ENCODE measurements at regions not wholly inside any gene's neighbourhood (a gene's known extent, or its start where the extent isn't known, plus 50 kb on each side); places are given as distances from the start of the nearest gene placed in this dataset.

DNA sequence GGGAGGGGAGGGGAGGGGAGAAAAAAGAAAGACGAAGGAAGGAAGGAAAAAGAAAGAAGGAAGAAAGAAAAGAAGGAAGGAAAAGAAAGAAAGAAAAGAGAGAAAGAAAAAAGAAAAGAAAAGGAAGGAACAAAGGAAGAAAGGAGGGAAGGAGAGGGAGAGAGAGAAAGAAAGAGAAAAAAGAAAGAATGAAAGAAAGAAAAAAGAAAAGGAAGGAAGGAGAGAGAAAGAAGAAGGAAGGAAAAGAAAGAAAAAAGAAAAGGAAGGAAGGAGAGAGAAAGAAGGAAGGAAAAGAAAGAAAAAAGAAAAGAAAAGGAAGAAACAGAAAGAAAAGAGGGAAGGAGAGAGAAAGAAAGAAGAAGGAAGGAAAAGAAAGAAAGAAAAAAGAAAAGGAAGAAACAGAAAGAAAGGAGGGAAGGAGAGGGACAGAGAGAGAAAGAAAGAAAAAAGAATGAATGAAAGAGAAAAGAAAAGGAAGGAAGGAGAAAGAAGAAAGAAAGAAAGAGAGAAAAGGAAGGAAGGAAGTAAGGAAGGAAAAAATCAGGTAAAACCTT is 225.3 kb downstream of the TPBG start:
- Histone ChIP-seq H3K36me3 (ENCODE audit: control insufficient read depth in 2 of 2, insufficient read depth in 1 of 2, low read length in 2 of 2) (no peaks in the 10 kb centered on the region), H3K9me3 (ENCODE audit: control insufficient read depth, insufficient read depth, low read depth, low read length) (no peaks in the 10 kb centered on the region), H3K4me3 (ENCODE audit: low read depth, low read length) (no peak overlapping the region), H3K4me1 (ENCODE audit: control insufficient read depth, insufficient read depth, low read length) (no peaks in the 10 kb centered on the region), H3K27ac (ENCODE audit: extremely low read depth, low read depth, low read length) (no peak overlapping the region)
- ChIA-PET CTCF (interaction anchor here (0.6 to 0.8 kb wide), 2 partner anchors 48 to 318 kb away, joined by 3 to 5 read pairs; no protein-coding TSS in a partner anchor), POLR2A (no interaction called here)
- TF ChIP-seq ZNF501 (tag by site-specific recombination; IDR thresholded peaks at IDR 0.05) (no peak), PRDM1 (tag by site-specific recombination; IDR thresholded peaks at IDR 0.05) (peak; percentile 57), ZNF366 (tag by site-specific recombination; conservative IDR thresholded peaks at IDR 0.05) (peak; percentile 98), GLIS1 (tag by site-specific recombination; IDR thresholded peaks at IDR 0.05) (no peak), SP7 (tag by site-specific recombination; IDR thresholded peaks at IDR 0.05) (no peak)

DNA sequence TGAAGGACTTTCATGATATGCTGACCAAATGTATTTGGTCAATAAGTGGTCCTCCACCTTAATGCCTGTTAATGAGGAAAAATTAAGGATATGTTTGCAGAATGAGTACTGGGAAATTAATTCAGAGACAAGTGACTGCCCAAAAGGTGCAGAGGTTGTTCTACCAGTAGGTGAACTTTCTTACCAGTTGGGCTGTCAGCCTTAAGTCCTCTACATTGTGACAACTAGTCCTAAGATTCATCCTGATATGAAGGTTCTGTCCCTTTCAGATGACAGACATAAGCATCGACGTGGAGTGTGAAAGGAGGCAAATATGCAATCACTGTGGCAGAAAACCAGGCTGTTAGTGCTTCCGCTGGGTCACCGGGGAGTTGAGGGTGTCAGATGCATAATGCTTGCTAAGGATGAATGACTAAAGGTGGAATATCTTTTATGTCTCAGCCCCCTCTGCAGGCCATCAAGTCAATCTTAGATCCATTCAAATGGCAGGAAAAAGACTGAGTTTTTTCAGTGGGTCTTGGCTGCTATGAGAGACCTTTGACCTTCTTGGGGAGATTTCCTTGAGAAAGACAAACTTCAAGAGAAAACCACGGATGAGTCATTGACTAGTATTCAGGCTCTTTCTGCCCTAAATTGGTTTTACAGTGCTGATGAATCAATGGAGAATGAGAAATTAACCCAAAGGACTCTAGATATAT is 226.0 kb downstream of the TPBG start:
- H3K36me3 ChIP-seq (ENCODE audit: control insufficient read depth in 2 of 2, insufficient read depth in 1 of 2, low read length in 2 of 2) = no peaks in the 10 kb centered on the region
- H3K4me1 ChIP-seq (ENCODE audit: control insufficient read depth, insufficient read depth, low read length) = no peaks in the 10 kb centered on the region
- TF ChIP-seq ZNF133 (tag by site-specific recombination; IDR thresholded peaks at IDR 0.05) (no peak), ZNF654 (tag by site-specific recombination; IDR thresholded peaks at IDR 0.05; ENCODE audit: low read depth) (peak; percentile 33)
- no peak overlapping the region for H3K27ac ChIP-seq (ENCODE audit: extremely low read depth, low read depth, low read length)
- H3K9me3 ChIP-seq (ENCODE audit: control insufficient read depth, insufficient read depth, low read depth, low read length) = no peaks in the 10 kb centered on the region
- ChIA-PET POLR2A (no interaction called here), CTCF (no interaction called here)
- no peak overlapping the region for H3K4me3 ChIP-seq (ENCODE audit: low read depth, low read length)

DNA sequence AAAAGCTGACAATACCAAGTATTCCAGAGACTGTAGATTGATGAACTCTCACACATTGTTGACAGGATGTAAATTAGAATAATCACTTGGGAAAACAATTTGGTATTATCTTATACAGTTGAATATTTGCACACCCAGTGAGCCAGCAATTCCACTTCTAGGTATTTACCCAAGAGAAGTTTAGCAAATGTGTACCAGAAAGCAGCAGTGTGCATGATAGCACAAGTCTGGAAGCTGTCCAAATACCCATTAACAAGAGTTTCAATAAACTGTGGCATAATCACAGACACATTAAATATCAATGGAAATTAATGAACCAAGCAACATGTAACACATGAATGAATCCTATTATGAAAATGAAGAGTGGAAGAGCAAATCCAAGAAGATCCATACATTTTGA is 233.6 kb downstream of the TPBG start:
- H3K4me1 ChIP-seq (ENCODE audit: control insufficient read depth, insufficient read depth, low read length) = 0 out of 2 replicates have a peak, but pooled peaks cover 3% of the 10 kb centered on the region
- no peaks in the 10 kb centered on the region for H3K36me3 ChIP-seq (ENCODE audit: control insufficient read depth in 2 of 2, insufficient read depth in 1 of 2, low read length in 2 of 2)
- no peak overlapping the region for H3K27ac ChIP-seq (ENCODE audit: extremely low read depth, low read depth, low read length)
- H3K9me3 ChIP-seq (ENCODE audit: control insufficient read depth, insufficient read depth, low read depth, low read length) = no peaks in the 10 kb centered on the region
- POLR2A ChIA-PET = no interaction called here
- CTCF ChIA-PET = interaction anchor here (0.7 to 1.1 kb wide), 2 partner anchors 187 to 1992 kb away, joined by 3 read pairs; no protein-coding TSS in a partner anchor
- H3K4me3 ChIP-seq (ENCODE audit: low read depth, low read length) = no peak overlapping the region
- no peak for TF ChIP-seq KLF9 (tag by site-specific recombination; IDR thresholded peaks at IDR 0.05; ENCODE audit: low read depth)
- no peak for TF ChIP-seq ZSCAN5A (tag by site-specific recombination; IDR thresholded peaks at IDR 0.05)
- no peak for TF ChIP-seq ZNF398 (tag by site-specific recombination; IDR thresholded peaks at IDR 0.05)
- TF ChIP-seq, protein P1, sequence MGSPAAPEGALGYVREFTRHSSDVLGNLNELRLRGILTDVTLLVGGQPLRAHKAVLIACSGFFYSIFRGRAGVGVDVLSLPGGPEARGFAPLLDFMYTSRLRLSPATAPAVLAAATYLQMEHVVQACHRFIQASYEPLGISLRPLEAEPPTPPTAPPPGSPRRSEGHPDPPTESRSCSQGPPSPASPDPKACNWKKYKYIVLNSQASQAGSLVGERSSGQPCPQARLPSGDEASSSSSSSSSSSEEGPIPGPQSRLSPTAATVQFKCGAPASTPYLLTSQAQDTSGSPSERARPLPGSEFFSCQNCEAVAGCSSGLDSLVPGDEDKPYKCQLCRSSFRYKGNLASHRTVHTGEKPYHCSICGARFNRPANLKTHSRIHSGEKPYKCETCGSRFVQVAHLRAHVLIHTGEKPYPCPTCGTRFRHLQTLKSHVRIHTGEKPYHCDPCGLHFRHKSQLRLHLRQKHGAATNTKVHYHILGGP (tag by site-specific recombination; IDR thresholded peaks at IDR 0.05) = 0 out of 2 replicates have a peak, but pooled peaks have one; percentile 12
- no peak for TF ChIP-seq REPIN1 (tag by site-specific recombination; IDR thresholded peaks at IDR 0.05; ENCODE audit: low read depth)

DNA sequence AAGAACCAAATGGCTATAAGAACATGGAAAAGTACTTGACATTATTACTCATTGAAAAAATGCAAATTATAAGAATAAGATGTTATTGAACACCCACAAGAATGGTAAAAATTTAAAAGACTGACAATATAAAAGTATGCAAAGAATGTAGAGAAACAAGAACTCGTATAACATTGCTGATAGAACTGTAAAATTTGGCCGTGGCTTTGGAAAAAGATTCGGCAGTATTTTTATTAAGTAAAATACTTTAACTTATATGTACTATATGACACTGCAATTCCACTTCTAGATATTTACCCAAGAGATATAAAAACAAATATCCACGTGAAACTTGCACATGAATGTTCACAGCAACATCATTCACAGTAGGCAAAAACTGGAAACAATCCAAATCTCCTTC is 239.2 kb downstream of the TPBG start:
- POLR2A ChIA-PET = no interaction called here
- CTCF ChIA-PET = no interaction called here
- no peaks in the 10 kb centered on the region for H3K36me3 ChIP-seq (ENCODE audit: control insufficient read depth in 2 of 2, insufficient read depth in 1 of 2, low read length in 2 of 2)
- no peak overlapping the region for H3K4me3 ChIP-seq (ENCODE audit: low read depth, low read length)
- no peaks in the 10 kb centered on the region for H3K9me3 ChIP-seq (ENCODE audit: control insufficient read depth, insufficient read depth, low read depth, low read length)
- no peaks in the 10 kb centered on the region for H3K4me1 ChIP-seq (ENCODE audit: control insufficient read depth, insufficient read depth, low read length)
- H3K27ac ChIP-seq (ENCODE audit: extremely low read depth, low read depth, low read length) = no peak overlapping the region
- TF ChIP-seq ZNF518A (tag by site-specific recombination; conservative IDR thresholded peaks at IDR 0.05; ENCODE audit: low read depth) (no peak), ZNF610 (tag by site-specific recombination; IDR thresholded peaks at IDR 0.05; ENCODE audit: borderline replicate concordance) (no peak), ZNF121 (tag by site-specific recombination; IDR thresholded peaks at IDR 0.05) (no peak), ZNF174 (tag by site-specific recombination; IDR thresholded peaks at IDR 0.05) (no peak), ZNF146 (tag by site-specific recombination; IDR thresholded peaks at IDR 0.05) (no peak), ZNF768 (tag by site-specific recombination; IDR thresholded peaks at IDR 0.05) (no peak)

Measured in HEK293 (cell line).